CD4-positive, alpha-beta T cell treated with Interleukin-17A for 4 hours (primary cell): ENCODE measurements at regions not wholly inside any gene's neighbourhood (a gene's known extent, or its start where the extent isn't known, plus 50 kb on each side); places are given as distances from the start of the nearest gene placed in this dataset.

Experiments used
- DNase-seq: peaks from one replicate; pipeline ENCODE4 v3.0.0-alpha.2; 2020; ENCODE audit warnings: mixed read lengths

- no peak for DNase-seq
Observed at GRCh38 chr14:82492157-82492556, 958.5 kb upstream of the SEL1L start.

GRCh38 chr14:82500222-82500621 is 966.6 kb upstream of the SEL1L start:
- DNase-seq, result no peak

- no peak for DNase-seq
Observed at GRCh38 chr14:82501554-82501953, 967.9 kb upstream of the SEL1L start.

GRCh38 chr14:82502043-82502442 is 968.4 kb upstream of the SEL1L start:
- no peak for DNase-seq

- DNase-seq, result no peak
Observed at GRCh38 chr14:82504894-82505293, 971.2 kb upstream of the SEL1L start.

- DNase-seq, result no peak
Observed at GRCh38 chr14:82510007-82510406, 976.4 kb upstream of the SEL1L start.

GRCh38 chr14:82511399-82511798 is 977.7 kb upstream of the SEL1L start:
- DNase-seq, result no peak

- DNase-seq, result no peak
Observed at GRCh38 chr14:82520765-82521164, 987.1 kb upstream of the SEL1L start.

- no peak for DNase-seq
Observed at GRCh38 chr14:82521191-82521590, 987.5 kb upstream of the SEL1L start.

- no peak for DNase-seq
Observed at GRCh38 chr14:82528016-82528415, 994.4 kb upstream of the SEL1L start.

GRCh38 chr14:82533351-82533750 is 999.7 kb upstream of the SEL1L start:
- DNase-seq, result no peak

- no peak for DNase-seq
Observed at GRCh38 chr14:82536566-82536965, 1002.9 kb upstream of the SEL1L start.

GRCh38 chr14:82537831-82538230 is 1004.2 kb upstream of the SEL1L start:
- DNase-seq, result no peak

- DNase-seq, result no peak
Observed at GRCh38 chr14:82546401-82546800, 1012.7 kb upstream of the SEL1L start.

- DNase-seq, result no peak
Observed at GRCh38 chr14:82549306-82549990, 1015.8 kb upstream of the SEL1L start.

- DNase-seq, result no peak
Observed at GRCh38 chr14:82562881-82563280, 1029.2 kb upstream of the SEL1L start.

GRCh38 chr14:82565825-82566224 is 1032.2 kb upstream of the SEL1L start:
- no peak for DNase-seq

GRCh38 chr14:82587226-82587625 is 1053.6 kb upstream of the SEL1L start:
- no peak for DNase-seq

GRCh38 chr14:82595466-82595865 is 1061.8 kb upstream of the SEL1L start:
- DNase-seq, result no peak

GRCh38 chr14:82602794-82603193 is 1069.1 kb upstream of the SEL1L start:
- DNase-seq, result no peak

GRCh38 chr14:82604819-82605218 is 1071.2 kb upstream of the SEL1L start:
- DNase-seq, result no peak

GRCh38 chr14:82621881-82622450 is 1088.3 kb upstream of the SEL1L start:
- DNase-seq, result no peak

- no peak for DNase-seq
Observed at GRCh38 chr14:82626156-82627066, 1092.8 kb upstream of the SEL1L start.

- no peak for DNase-seq
Observed at GRCh38 chr14:82635915-82636314, 1102.3 kb upstream of the SEL1L start.
